ENCODE measurements at regions not wholly inside any gene's neighbourhood (a gene's known extent, or its start where the extent isn't known, plus 50 kb on each side); places are given as distances from the start of the nearest gene placed in this dataset.
"Not testable (repeated sequence)": the region's sequence is repeated elsewhere in the genome, so short reads cannot be mapped to it uniquely, and the experiment has no call there.

GRCh38 chr7:8809320-8809719, 375.9 kb downstream of the NXPH1 start:
- DNase-seq (ENCODE audit: low read depth in 2 of 2) = no peak

- DNase-seq (ENCODE audit: low read depth in 2 of 2) = no peak
Measured at GRCh38 chr7:8817448-8818036, 384.1 kb downstream of the NXPH1 start.

GRCh38 chr7:8818406-8818805, 385.0 kb downstream of the NXPH1 start:
- no peak for DNase-seq (ENCODE audit: low read depth in 2 of 2)

- DNase-seq (ENCODE audit: low read depth in 2 of 2) = no peak
Measured at GRCh38 chr7:8822595-8822994, 389.2 kb downstream of the NXPH1 start.

DNA sequence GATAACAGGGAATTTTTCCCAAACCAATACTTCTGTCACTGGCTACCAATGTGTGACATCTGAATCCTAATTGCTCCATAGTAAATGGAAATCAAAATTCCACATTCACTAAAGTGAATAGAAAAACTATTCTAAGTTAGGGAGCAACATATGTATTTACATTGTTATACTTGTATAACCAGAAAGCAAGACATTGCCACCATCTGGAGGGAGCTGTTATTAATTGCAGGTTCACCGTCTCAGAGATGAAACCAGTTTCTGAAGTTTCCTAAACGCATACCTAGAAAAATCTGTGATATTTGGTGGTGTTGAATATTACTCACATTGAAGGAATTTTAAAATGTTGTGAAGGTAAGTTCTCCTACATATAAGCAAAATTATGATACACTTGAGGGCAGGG, 390.1 kb downstream of the NXPH1 start:
- no peak for DNase-seq (ENCODE audit: low read depth in 2 of 2)

GRCh38 chr7:8827329-8827728, 393.9 kb downstream of the NXPH1 start:
- no peak for DNase-seq (ENCODE audit: low read depth in 2 of 2)

DNA sequence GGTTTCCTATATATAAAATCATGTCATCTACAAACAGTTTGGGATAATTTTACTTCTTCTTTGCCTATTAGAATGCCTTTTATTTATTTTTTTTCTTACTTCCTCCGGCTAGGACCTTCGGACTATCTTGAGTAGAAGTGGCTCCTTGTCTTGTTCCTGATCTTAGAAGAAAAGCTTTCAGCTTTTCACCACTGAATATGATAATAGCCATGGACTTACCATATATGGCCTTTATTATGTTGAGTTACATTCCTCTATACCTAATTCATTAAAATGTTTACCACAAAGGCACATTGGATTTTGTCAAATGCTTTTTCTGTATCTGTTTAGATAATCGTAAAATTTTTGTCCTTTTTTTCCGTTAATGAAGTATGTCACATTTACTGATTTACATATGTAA, 395.7 kb downstream of the NXPH1 start:
- no peak for DNase-seq (ENCODE audit: low read depth in 2 of 2)

DNA sequence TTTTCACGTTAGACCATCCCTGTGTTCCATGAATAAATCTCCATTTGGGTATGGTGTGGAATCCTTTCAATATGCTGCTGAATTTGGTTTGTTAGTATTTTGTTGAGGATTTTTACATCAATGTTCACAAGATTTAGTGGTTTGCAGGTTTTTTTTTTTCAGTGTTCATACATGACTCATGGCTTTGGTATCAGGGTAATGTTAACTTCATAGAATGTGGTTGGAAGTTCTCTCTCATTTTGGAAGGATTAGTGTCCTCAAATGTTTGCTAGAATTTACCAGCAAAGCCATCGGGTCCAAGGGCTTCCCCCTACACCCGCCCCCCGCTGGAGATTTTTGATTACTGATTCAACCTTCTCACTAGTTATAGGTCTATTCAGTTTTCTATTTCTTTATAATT, 398.0 kb downstream of the NXPH1 start:
- no peak for DNase-seq (ENCODE audit: low read depth in 2 of 2)

GRCh38 chr7:8833355-8833754, 399.9 kb downstream of the NXPH1 start:
- no peak for DNase-seq (ENCODE audit: low read depth in 2 of 2)

DNA sequence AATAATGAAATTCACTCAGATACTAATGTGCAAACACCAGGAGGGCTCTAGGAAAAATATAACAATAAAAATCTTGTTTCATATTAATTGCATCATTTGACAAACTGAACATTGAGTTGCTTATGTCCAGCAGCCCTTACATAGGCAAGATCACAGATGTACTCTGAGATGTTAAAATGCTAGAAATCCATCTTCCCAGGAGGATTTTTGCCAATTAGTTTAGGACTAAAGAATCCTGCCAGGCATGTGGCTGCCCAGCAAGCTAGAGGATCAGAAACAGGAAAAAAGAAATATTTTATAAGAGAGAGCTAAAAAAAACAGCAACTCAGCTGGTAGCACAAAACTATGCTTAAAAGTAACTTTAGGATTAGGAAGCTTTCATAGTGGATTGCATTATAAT, 407.8 kb downstream of the NXPH1 start:
- DNase-seq (ENCODE audit: low read depth in 2 of 2) = no peak

GRCh38 chr7:8871716-8872115, 438.3 kb downstream of the NXPH1 start:
- DNase-seq (ENCODE audit: low read depth in 2 of 2) = no peak

GRCh38 chr7:8881916-8882315, 448.5 kb downstream of the NXPH1 start:
- DNase-seq (ENCODE audit: low read depth in 2 of 2) = no peak

DNA sequence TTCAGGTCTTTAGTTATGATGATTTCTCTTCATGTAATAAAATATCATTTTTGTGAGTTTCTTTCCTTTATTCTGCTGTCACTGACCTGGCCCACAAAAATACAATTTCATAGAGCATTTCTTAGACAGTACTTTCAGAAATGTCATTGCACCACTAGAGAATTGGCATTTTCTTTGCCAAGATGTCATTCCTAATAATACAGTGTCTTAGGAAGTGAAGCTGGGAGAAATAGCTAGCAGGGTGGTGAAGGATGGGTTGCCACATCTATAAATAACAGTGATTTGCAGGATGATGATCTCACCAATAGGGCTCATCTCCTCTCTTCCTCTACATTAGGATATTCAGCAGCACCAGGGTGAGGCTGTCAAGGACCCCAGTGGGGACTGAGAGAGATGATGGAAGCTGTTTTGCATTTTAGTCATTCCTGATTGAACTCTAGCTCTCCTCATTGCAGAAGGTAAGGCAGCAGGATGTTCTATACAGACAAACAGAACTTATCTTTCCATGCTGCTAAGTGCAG, 452.1 kb downstream of the NXPH1 start:
- no peak for DNase-seq (ENCODE audit: low read depth in 2 of 2)

- DNase-seq (ENCODE audit: low read depth in 2 of 2) = not testable (repeated sequence)
Measured at GRCh38 chr7:8890346-8890745, 456.9 kb downstream of the NXPH1 start.

DNA sequence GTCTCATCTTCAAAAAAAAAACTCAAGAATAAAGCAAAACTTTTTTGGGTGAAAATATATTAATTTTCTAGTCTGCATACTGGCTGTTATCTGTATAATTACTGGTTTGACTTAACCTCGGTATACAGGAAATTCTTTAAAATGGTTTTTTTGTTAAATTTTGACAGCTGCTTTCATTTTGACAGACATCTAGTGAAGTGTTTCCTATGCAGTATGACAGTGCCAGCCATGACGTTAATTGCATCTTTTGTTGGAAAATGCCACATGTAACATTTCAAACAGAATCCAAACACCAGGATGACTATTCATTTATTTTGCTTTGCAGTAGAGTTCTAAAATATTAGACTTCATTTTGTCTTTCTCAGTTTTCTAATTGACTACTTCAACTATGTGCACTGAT, 460.4 kb downstream of the NXPH1 start:
- DNase-seq (ENCODE audit: low read depth in 2 of 2) = no peak

GRCh38 chr7:8906396-8907075, 473.1 kb downstream of the NXPH1 start:
- no peak for DNase-seq (ENCODE audit: low read depth in 2 of 2)

GRCh38 chr7:8908889-8909288, 475.5 kb downstream of the NXPH1 start:
- no peak for DNase-seq (ENCODE audit: low read depth in 2 of 2)

DNA sequence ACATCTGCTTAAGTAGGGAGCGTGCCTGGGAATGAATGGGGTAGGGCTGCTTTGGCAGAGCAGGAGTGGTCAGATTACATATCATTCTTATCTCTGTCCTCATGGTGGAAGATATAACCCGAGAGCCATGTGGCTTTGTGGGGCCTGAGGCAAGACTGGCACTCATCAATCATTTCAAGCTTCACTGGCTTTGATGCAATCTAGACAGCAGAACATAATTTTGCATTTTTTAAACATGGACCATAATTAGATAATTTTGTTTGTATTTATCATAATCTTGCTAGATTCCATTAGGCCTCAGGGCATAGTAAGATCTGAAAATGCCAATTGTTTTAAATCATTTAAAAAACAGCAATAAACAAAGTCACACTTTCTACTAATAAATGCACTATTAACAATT, 480.3 kb downstream of the NXPH1 start:
- DNase-seq (ENCODE audit: low read depth in 2 of 2) = no peak

DNA sequence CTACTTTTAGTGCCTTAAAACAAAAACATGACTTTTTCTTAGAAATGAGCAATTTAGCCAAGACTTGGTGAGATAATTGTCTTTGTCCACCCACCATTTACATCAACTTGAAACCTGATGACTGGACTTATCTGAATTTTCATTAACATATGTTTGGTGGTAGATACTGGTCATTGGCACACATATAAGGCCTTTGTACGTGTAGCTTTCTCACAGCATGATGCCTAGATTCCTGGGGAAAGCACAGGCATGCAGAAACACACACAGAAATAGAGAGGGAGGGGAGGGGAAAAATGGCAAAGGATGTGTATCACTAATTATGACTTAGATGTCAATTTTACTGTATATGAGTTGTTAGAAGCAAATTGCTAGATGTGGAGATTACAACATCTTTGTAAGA, 488.4 kb downstream of the NXPH1 start:
- DNase-seq (ENCODE audit: low read depth in 2 of 2) = no peak

DNA sequence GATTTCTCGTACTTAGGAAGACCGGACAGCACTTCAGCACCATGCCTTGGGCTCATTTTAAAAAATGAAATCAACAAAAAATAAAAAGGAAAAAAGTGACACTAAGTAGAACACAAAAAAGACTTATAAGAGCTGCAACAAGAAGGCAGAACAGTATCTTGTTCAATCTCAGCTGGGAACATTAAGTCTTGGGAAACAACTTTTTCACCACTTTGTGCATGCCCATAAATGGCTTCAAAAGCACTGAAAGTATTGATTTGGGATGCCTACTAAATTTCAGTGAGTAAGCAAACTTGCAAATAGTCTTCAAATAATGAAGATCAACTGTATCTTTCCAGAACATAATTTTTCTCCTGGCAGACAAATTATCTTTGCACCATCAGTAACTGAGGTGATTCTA, 489.3 kb downstream of the NXPH1 start:
- DNase-seq (ENCODE audit: low read depth in 2 of 2) = no peak

- no peak for DNase-seq (ENCODE audit: low read depth in 2 of 2)
Measured at GRCh38 chr7:8923164-8923806, 489.9 kb downstream of the NXPH1 start.

DNA sequence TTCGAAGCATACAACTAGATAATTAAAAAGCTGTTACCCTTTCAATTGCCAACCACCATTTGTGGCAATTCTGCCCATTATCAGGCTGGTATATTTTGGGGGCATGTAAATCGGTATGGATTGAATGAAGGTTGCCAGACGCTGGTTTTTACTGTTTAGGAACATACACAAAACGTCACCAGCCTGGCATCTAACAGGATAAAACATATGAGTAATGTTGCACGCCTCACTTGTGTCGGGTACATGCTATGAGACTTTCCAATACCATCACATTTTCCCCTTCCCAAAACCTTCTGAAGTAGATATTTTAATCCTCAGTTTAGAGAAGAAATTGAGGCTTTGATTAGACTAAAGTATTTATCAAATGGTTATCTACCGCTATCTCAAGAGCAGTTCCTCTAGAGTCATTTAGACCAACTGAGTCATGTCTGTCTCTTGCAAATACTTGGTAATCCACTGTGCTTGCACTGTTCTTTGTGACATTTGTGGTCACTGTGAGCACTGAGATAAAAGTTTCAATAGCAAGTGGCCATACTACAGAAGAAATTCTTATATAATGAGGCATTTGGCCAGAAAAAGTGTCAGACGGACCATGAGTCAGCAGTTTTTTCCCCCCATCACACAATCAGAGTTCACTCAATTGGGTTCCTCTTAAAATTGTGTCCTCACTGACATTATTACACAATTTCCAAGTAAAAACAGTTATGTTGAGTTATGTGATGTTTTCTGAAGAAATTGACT, 498.7 kb downstream of the NXPH1 start:
- DNase-seq (ENCODE audit: low read depth in 2 of 2) = no peak

DNA sequence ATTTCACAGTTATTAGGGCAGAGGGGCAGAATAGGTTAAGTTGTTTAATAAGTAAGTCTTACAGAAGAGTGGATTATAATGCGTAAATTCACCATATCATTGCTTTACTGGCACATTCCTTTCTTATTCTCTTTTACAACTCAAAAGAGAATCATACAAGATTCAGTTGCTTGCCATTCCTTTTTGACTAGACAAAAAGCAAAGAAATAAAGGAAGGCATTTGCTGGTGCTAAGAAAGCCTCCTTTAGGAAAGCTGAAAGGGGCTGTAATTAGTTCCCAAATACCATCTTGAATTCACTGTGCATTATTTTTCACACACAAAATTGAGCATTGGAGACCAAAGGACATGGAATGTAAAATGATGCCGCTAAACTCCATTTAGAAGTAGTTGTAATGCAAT, 499.3 kb downstream of the NXPH1 start:
- no peak for DNase-seq (ENCODE audit: low read depth in 2 of 2)
